ENCODE measurements at regions not wholly inside any gene's neighbourhood (a gene's known extent, or its start where the extent isn't known, plus 50 kb on each side); places are given as distances from the start of the nearest gene placed in this dataset.

GRCh38 chr2:76455910-76456309, 745.2 kb upstream of the GCFC2 start:
- DNase-seq (ENCODE audit: low spot score) = no peak

- DNase-seq (ENCODE audit: low spot score) = no peak
Observed at GRCh38 chr2:76450024-76450475, 739.3 kb upstream of the GCFC2 start.

- DNase-seq (ENCODE audit: low spot score) = no peak
Observed at GRCh38 chr2:76448956-76449355, 738.2 kb upstream of the GCFC2 start.

- no peak for DNase-seq (ENCODE audit: low spot score)
Observed at GRCh38 chr2:76447294-76447693, 736.6 kb upstream of the GCFC2 start.

- DNase-seq (ENCODE audit: low spot score) = no peak
Observed at GRCh38 chr2:76446872-76447271, 736.2 kb upstream of the GCFC2 start.

GRCh38 chr2:76445880-76446279, 735.2 kb upstream of the GCFC2 start:
- DNase-seq (ENCODE audit: low spot score) = no peak

- DNase-seq (ENCODE audit: low spot score) = no peak
Observed at GRCh38 chr2:76444732-76445131, 734.0 kb upstream of the GCFC2 start.

- DNase-seq (ENCODE audit: low spot score) = no peak
Observed at GRCh38 chr2:76437564-76437963, 726.8 kb upstream of the GCFC2 start.

- DNase-seq (ENCODE audit: low spot score) = no peak
Observed at GRCh38 chr2:76429374-76429773, 718.7 kb upstream of the GCFC2 start.

GRCh38 chr2:76427452-76427851, 716.7 kb upstream of the GCFC2 start:
- no peak for DNase-seq (ENCODE audit: low spot score)

GRCh38 chr2:76415821-76416220, 705.1 kb upstream of the GCFC2 start:
- no peak for DNase-seq (ENCODE audit: low spot score)

- no peak for DNase-seq (ENCODE audit: low spot score)
Observed at GRCh38 chr2:76413436-76413835, 702.7 kb upstream of the GCFC2 start.

GRCh38 chr2:76406134-76406855, 695.6 kb upstream of the GCFC2 start:
- DNase-seq (ENCODE audit: low spot score) = no peak

- DNase-seq (ENCODE audit: low spot score) = no peak
Observed at GRCh38 chr2:76393356-76393755, 682.6 kb upstream of the GCFC2 start.

- DNase-seq (ENCODE audit: low spot score) = no peak
Observed at GRCh38 chr2:76391678-76392077, 681.0 kb upstream of the GCFC2 start.

- DNase-seq (ENCODE audit: low spot score) = no peak
Observed at GRCh38 chr2:76387294-76387693, 676.6 kb upstream of the GCFC2 start.

- no peak for DNase-seq (ENCODE audit: low spot score)
Observed at GRCh38 chr2:76385943-76386342, 675.2 kb upstream of the GCFC2 start.

GRCh38 chr2:76381624-76382023, 670.9 kb upstream of the GCFC2 start:
- DNase-seq (ENCODE audit: low spot score) = no peak

- no peak for DNase-seq (ENCODE audit: low spot score)
Observed at GRCh38 chr2:76378140-76378539, 667.4 kb upstream of the GCFC2 start.

- no peak for DNase-seq (ENCODE audit: low spot score)
Observed at GRCh38 chr2:76341439-76341838, 630.7 kb upstream of the GCFC2 start.

GRCh38 chr2:76332871-76333270, 622.2 kb upstream of the GCFC2 start:
- DNase-seq (ENCODE audit: low spot score) = no peak

- DNase-seq (ENCODE audit: low spot score) = no peak
Observed at GRCh38 chr2:76330865-76331264, 620.1 kb upstream of the GCFC2 start.

- DNase-seq (ENCODE audit: low spot score) = no peak
Observed at GRCh38 chr2:76326636-76327035, 615.9 kb upstream of the GCFC2 start.

GRCh38 chr2:76323381-76323780, 612.7 kb upstream of the GCFC2 start:
- no peak for DNase-seq (ENCODE audit: low spot score)

All from GM03348 (cell line).